IMR-90 (cell line): ENCODE measurements at regions not wholly inside any gene's neighbourhood (a gene's known extent, or its start where the extent isn't known, plus 50 kb on each side); places are given as distances from the start of the nearest gene placed in this dataset.

Source experiments
- ATAC-seq: fragments of 200-7000 bp; cut with Tn5 transposase; 2 replicates; pipeline ENCODE4 v1.9.1; 2020; ENCODE audit warnings: low read depth, mild to moderate bottlenecking, moderate library complexity
- BruUV-seq: library from RNA; stranded (reverse); fragments of 400-500 nt; replicated peaks from 2 replicates; lab custom pipeline; 2021; lab: Mats Ljungman, UMichigan
- CTCF ChIA-PET: fragments of 300-600 bp; formaldehyde crosslinking; extraction: SDS; loops from one replicate; lab custom pipeline; 2021; ENCODE audit warnings: antibody characterized with exemption; lab: Yijun Ruan, JAX
- POLR2A ChIA-PET: fragments of 300-600 bp; sonication (Branson Sonifier 250); formaldehyde crosslinking; loops from one replicate; lab custom pipeline; 2022; ENCODE audit warnings: antibody characterized with exemption; ENCODE audit not compliant: unreplicated experiment; lab: Charles Lee
- DNase-seq: peaks from one replicate; pipeline ENCODE4 v3.0.0; 2013
- H2AFZ ChIP-seq: replicated peaks from 2 replicates; pipeline ENCODE3; 2013; ENCODE audit warnings: low read length, mild to moderate bottlenecking; ENCODE audit not compliant: poor library complexity
- H2AK5ac ChIP-seq: 2 replicates; pipeline ENCODE4 v1.6.1; 2013; ENCODE audit warnings: low read depth, low read length, inconsistent platforms
- H2AK9ac ChIP-seq: replicated peaks from 2 replicates; pipeline ENCODE3; 2013; ENCODE audit warnings: mild to moderate bottlenecking, low read depth, low read length, moderate library complexity; ENCODE audit not compliant: poor library complexity
- H2BK120ac ChIP-seq: 2 replicates; pipeline ENCODE4 v1.6.1; 2013; ENCODE audit warnings: low read depth, low read length, inconsistent platforms
- H2BK15ac ChIP-seq: 3 replicates; pipeline ENCODE4 v1.6.1; 2013; ENCODE audit warnings: low read depth, low read length, inconsistent platforms
- H2BK20ac ChIP-seq: 2 replicates; pipeline ENCODE4 v1.6.1; 2013; ENCODE audit warnings: low read depth, mild to moderate bottlenecking, inconsistent platforms, low read length, moderate library complexity
- H2BK5ac ChIP-seq: 2 replicates; pipeline ENCODE4 v1.6.1; 2013; ENCODE audit warnings: mild to moderate bottlenecking, low read depth, low read length, inconsistent platforms; ENCODE audit not compliant: poor library complexity, severe bottlenecking
- H3K14ac ChIP-seq: replicated peaks from 2 replicates; pipeline ENCODE4 v1.6.1; 2013; ENCODE audit warnings: low read depth, low read length, inconsistent platforms
- H3K18ac ChIP-seq: 2 replicates; pipeline ENCODE4 v1.6.1; 2013; ENCODE audit warnings: low read depth, low read length, control low read depth
- H3K23ac ChIP-seq: 2 replicates; pipeline ENCODE4 v1.6.1; 2013; ENCODE audit warnings: low read depth, low read length, inconsistent platforms
- H3K27ac ChIP-seq: 2 replicates; pipeline ENCODE4 v1.5.1; 2013; ENCODE audit warnings: mild to moderate bottlenecking, control low read depth, low read length; ENCODE audit not compliant: insufficient read depth
- H3K27me3 ChIP-seq: 2 replicates; pipeline ENCODE4 v1.6.1; 2013; ENCODE audit warnings: low read length; ENCODE audit not compliant: control insufficient read depth, insufficient read depth
- H3K36me3 ChIP-seq: 2 replicates; pipeline ENCODE4 v1.6.1; 2013; ENCODE audit warnings: low read length, mixed read lengths; ENCODE audit not compliant: control insufficient read depth, insufficient read depth
- H3K4ac ChIP-seq: 2 replicates; pipeline ENCODE4 v1.6.1; 2013; ENCODE audit warnings: low read depth, low read length, inconsistent platforms
- H3K4me1 ChIP-seq: 2 replicates; pipeline ENCODE4 v1.6.1; 2013; ENCODE audit warnings: low read length, mixed read lengths; ENCODE audit not compliant: control insufficient read depth, insufficient read depth
- H3K4me2 ChIP-seq: 2 replicates; pipeline ENCODE4 v1.6.1; 2013; ENCODE audit warnings: low read depth, mild to moderate bottlenecking, control low read depth, low read length, moderate library complexity
- H3K4me3 ChIP-seq: 2 replicates; pipeline ENCODE4 v1.5.1; 2013; ENCODE audit warnings: low read depth, mild to moderate bottlenecking, control low read depth, low read length, moderate library complexity; ENCODE audit not compliant: insufficient read depth
- H3K56ac ChIP-seq: 2 replicates; pipeline ENCODE4 v1.6.1; 2013; ENCODE audit warnings: low read length, inconsistent platforms; ENCODE audit not compliant: insufficient read depth; ENCODE audit errors: extremely low read depth
- H3K79me1 ChIP-seq, 2 experiments: 2 replicates each; pipeline ENCODE4 v1.6.1; 2013; ENCODE audit warnings: low read length in 2 of 2, inconsistent platforms in 1 of 2, low read depth in 1 of 2
- H3K9ac ChIP-seq: 2 replicates; pipeline ENCODE4 v1.6.1; 2013; ENCODE audit warnings: low read depth, low read length, control low read depth
- H3K9me1 ChIP-seq: 2 replicates; pipeline ENCODE4 v1.6.1; 2013; ENCODE audit warnings: low read length, inconsistent platforms; ENCODE audit not compliant: insufficient read depth
- H3K9me3 ChIP-seq: 2 replicates; pipeline ENCODE4 v1.6.1; 2013; ENCODE audit warnings: low read length; ENCODE audit not compliant: control insufficient read depth, insufficient read depth
- H4K20me1 ChIP-seq: 2 replicates; pipeline ENCODE4 v1.6.1; 2013; ENCODE audit warnings: low read length, inconsistent platforms; ENCODE audit not compliant: insufficient read depth
- H4K5ac ChIP-seq: 2 replicates; pipeline ENCODE4 v1.6.1; 2013; ENCODE audit warnings: mild to moderate bottlenecking, low read depth, low read length, control low read depth
- H4K8ac ChIP-seq, 2 experiments: 2 replicates each; pipeline ENCODE4 v1.6.1; 2013; ENCODE audit warnings: low read depth in 2 of 2, low read length in 2 of 2, control low read depth in 1 of 2, inconsistent platforms in 1 of 2
- H4K91ac ChIP-seq: 2 replicates; pipeline ENCODE4 v1.6.1; 2013; ENCODE audit warnings: low read depth, low read length, inconsistent platforms; ENCODE audit not compliant: insufficient read depth
- CEBPB ChIP-seq: IDR thresholded peaks from 2 replicates; pipeline ENCODE4 v1.6.1; 2012; ENCODE audit warnings: low read depth, low read length, improper control_type of control experiment
- CHD1 ChIP-seq: IDR thresholded peaks from 2 replicates; pipeline ENCODE4 v1.6.1; 2012; ENCODE audit warnings: low read depth, low read length, improper control_type of control experiment
- FOS ChIP-seq: fragments of 150-350 bp; IDR thresholded peaks from 2 replicates; pipeline ENCODE4 v1.6.1; 2016; ENCODE audit warnings: low read depth, low read length
- MAFK ChIP-seq: IDR thresholded peaks from 2 replicates; pipeline ENCODE4 v1.6.1; 2012; ENCODE audit warnings: low read depth, low read length, improper control_type of control experiment
- RCOR1 ChIP-seq: IDR thresholded peaks from 2 replicates; pipeline ENCODE4 v1.6.1; 2012; ENCODE audit warnings: mild to moderate bottlenecking, low read length, improper control_type of control experiment; ENCODE audit not compliant: insufficient replicate concordance
- RFX5 ChIP-seq: IDR thresholded peaks from 2 replicates; pipeline ENCODE4 v1.8.0; 2012; ENCODE audit warnings: low read depth, mild to moderate bottlenecking, low read length, moderate library complexity
- WGBS, 2 experiments: methylation state at CpG; one replicate each; pipeline versions ENCODE4 v1.1.5 to v1.1.7; 2013; ENCODE audit warnings: missing lambda C conversion rate in 2 of 2; ENCODE audit not compliant: insufficient read length in 1 of 2; ENCODE audit errors: extremely low coverage in 2 of 2; 5-methylcytosine and 5-hydroxymethylcytosine counted together
- dilution Hi-C: fragments of 300-500 bp; cut with HindIII; formaldehyde crosslinking; loops from one replicate; pipeline ENCODE4 v1.14.3; 2018; ENCODE audit warnings: low sequenced_read_pairs; ENCODE audit not compliant: unreplicated experiment
- in situ Hi-C: fragments of 300-500 bp; cut with MboI; formaldehyde crosslinking; loops from 3 replicates; pipeline ENCODE4 v1.14.3; 2019; ENCODE audit warnings: low sequenced_read_pairs, inconsistent platforms, mixed read lengths
- intact Hi-C: fragments of 100-400 bp; cut with micrococcal nuclease; formaldehyde crosslinking; loops from 2 replicates; pipeline ENCODE4 v1.10.0; 2022
- TF ChIP-seq, protein P1 (sequence below): fragments of 150-350 bp; IDR thresholded peaks from 2 replicates; pipeline ENCODE4 v1.6.1; 2016; ENCODE audit warnings: low read depth, mild to moderate bottlenecking, low read length, moderate library complexity, borderline replicate concordance

- no peak overlapping the region for H3K4me3 ChIP-seq
- ChIA-PET CTCF (no interaction called here), POLR2A (no interaction called here)
- TF ChIP-seq, protein P1, sequence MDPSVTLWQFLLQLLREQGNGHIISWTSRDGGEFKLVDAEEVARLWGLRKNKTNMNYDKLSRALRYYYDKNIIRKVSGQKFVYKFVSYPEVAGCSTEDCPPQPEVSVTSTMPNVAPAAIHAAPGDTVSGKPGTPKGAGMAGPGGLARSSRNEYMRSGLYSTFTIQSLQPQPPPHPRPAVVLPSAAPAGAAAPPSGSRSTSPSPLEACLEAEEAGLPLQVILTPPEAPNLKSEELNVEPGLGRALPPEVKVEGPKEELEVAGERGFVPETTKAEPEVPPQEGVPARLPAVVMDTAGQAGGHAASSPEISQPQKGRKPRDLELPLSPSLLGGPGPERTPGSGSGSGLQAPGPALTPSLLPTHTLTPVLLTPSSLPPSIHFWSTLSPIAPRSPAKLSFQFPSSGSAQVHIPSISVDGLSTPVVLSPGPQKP = no peak
- no peak for TF ChIP-seq CEBPB
- no peak for TF ChIP-seq RCOR1
- no peak for TF ChIP-seq RFX5
- TF ChIP-seq MAFK = no peak
- no peak for TF ChIP-seq CHD1
- TF ChIP-seq FOS = no peak
- no peak overlapping the region for H2AK9ac ChIP-seq
- H2BK15ac ChIP-seq = no peak overlapping the region
- no peak overlapping the region for H2BK5ac ChIP-seq
- H3K27me3 ChIP-seq = peaks cover 4% of the 10 kb centered on the region; the same call in 1 of the 2 replicates
- no CpG with 5 or more reads among the region's 5 CpGs for WGBS, 2 experiments
- dilution Hi-C loops = no loop called here
- no peak overlapping the region for H2BK20ac ChIP-seq
- in situ Hi-C loops = no loop called here
- ATAC-seq (no peak), DNase-seq (no peak)
- no peak overlapping the region for H3K18ac ChIP-seq
- no peaks in the 10 kb centered on the region for H3K9me3 ChIP-seq
- no peak overlapping the region for H3K9ac ChIP-seq
- H3K4ac ChIP-seq = no peak overlapping the region
- no peak overlapping the region for H4K91ac ChIP-seq
- no peak overlapping the region for H3K14ac ChIP-seq
- no peak overlapping the region for H3K23ac ChIP-seq
- H3K4me1 ChIP-seq = no peaks in the 10 kb centered on the region
- H4K8ac ChIP-seq = no peak overlapping the region
- H2BK120ac ChIP-seq = no peak overlapping the region
- no peak overlapping the region for H3K27ac ChIP-seq
- no peaks in the 10 kb centered on the region for H3K79me1 ChIP-seq
- no peaks in the 10 kb centered on the region for H3K9me1 ChIP-seq
- H4K20me1 ChIP-seq = no peaks in the 10 kb centered on the region
- no peak overlapping the region for H3K4me2 ChIP-seq
- intact Hi-C loops = no loop called here
- no TSS peak for BruUV-seq
- H2AK5ac ChIP-seq = no peak overlapping the region
- no peaks in the 10 kb centered on the region for H3K36me3 ChIP-seq
- H3K56ac ChIP-seq = no peak overlapping the region
- H2AFZ ChIP-seq = no peak overlapping the region
- H4K5ac ChIP-seq = no peak overlapping the region
Measured at GRCh38 chr22:22773427-22773826, 114.2 kb upstream of the IGLL5 start.
